ENCODE measurements at regions not wholly inside any gene's neighbourhood (a gene's known extent, or its start where the extent isn't known, plus 50 kb on each side); places are given as distances from the start of the nearest gene placed in this dataset.

- DNase-seq: no peak
Measured at GRCh38 chr2:66729416-66730330, 294.7 kb downstream of the MEIS1 start.

DNA sequence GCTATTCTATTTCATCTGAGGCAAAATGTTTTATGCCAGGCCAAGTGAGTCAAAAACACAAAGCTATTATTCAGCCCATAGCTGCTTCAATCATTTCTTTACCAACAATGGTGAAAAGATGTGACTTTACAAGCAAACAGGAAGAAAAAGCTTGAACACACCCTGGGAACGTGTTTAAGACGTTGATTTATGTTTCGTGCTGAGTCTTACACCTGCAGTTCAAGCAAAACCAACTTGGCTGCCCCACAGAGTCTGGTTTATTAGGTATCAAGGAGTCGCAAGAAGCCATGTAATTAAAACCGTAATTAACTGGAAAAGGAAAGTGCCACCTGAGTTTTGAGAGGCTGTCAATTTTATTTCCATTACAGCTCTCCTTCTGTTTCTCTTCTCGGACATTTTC lies 295.5 kb downstream of the MEIS1 start:
- no peak for DNase-seq

DNA sequence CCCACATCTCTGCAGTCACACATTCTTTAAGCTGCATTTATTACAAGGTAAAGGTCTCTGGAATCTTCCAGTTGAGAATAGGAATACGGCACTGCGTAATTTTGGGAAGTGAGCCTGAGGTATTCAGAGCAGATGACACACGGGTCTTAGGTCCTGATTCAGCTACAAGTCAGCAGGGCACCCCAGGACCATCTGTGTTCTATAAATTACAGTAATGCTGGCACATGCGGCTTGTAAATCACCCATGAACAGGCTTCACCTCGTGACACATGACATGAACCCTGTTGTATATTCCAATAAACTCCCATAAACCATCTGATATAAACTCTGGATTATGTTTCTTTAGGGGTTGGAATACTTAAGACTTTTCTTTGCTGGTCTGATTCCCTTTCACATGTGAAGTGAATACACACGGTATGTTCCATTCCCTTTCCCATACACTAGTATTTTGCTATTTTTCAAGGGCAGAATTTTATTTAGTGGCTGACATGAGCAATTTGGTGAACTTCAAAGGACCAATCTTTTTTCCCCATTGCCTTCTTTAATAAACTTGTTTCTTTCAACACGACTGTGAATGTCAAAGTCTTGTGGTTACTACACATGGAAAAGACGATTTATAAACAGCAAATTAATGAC lies 298.6 kb downstream of the MEIS1 start:
- DNase-seq: no peak

DNA sequence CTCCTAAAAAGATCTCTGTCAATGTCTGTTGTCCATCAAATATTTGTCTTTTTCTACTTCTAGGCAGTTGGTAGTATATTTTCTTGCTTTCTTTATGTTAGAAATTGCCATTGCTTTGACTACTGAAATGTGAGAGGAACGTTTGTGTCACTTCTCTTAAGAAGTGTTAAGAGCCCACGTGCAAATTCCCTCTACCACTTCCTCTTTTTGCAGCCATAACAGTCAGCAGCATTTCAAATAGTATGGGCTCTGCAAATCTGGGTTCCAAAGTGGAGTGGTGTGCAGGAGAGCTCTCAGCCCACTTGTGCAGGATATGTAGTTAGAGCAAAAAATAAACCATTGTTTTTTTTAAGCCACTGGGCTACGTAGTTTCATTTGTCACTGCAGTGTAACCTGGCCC lies 314.0 kb downstream of the MEIS1 start:
- no peak for DNase-seq

GRCh38 chr2:66749566-66749965 lies 314.6 kb downstream of the MEIS1 start:
- no peak for DNase-seq

- no peak for DNase-seq
Measured at GRCh38 chr2:66753257-66753656, 318.3 kb downstream of the MEIS1 start.

DNA sequence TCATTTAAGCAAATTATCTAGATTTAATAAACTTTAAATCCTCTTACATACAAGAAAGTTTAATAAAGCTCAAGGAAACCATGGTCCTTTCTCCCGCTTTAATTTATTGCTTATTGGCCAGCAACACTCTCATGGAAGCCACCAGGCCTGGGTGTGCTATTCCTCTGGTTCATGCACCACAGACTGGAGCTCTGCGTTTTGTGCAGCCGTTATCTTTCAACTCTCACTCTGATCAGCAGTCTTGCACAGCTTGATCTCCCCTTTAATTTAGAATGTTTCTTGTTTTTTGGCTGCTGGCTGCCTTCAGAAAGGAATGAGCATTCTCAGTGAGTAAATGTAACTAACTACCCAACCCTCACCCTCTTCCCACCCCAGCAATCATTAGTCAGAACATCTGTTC lies 318.7 kb downstream of the MEIS1 start:
- DNase-seq: no peak

DNA sequence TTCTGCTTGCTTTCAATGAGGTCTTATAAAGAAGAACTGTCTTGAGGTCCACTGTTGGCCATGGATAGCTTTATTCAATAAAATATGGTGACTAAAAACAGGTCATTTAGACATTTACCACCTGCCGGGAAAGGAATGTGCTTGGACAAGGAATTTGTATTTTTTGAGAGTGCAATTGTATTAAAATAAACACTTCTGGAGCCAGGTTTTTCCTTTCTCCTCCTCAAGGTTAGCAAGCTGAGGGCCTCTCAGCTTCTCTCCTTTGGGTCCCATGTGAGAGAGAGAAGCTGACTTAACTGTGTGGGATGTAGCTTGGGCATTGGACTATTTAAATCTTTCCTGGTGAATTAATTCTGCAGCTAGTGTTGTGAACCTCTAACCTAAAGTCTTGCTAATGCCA lies 321.0 kb downstream of the MEIS1 start:
- DNase-seq: no peak

DNA sequence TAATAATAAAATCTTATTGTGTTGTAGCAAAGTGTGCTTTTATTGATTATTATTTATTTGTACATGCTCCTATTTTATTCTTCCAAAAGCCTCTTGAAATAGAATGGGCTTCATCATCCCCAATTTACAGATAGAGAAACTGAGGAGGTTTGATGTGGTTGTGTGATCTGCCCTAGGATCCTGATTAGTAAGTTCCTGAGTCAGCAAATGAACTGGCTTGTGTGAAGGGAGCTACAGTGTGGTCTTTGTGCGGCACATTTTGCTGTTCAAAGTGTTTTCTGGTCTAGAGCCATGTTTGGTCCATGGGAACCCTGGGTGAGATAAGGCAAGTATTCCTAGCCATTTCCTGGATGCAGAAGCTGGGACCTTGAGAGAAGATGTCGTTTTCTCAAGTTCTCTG lies 326.9 kb downstream of the MEIS1 start:
- no peak for DNase-seq

GRCh38 chr2:66762761-66763160 lies 327.8 kb downstream of the MEIS1 start:
- DNase-seq: no peak

DNA sequence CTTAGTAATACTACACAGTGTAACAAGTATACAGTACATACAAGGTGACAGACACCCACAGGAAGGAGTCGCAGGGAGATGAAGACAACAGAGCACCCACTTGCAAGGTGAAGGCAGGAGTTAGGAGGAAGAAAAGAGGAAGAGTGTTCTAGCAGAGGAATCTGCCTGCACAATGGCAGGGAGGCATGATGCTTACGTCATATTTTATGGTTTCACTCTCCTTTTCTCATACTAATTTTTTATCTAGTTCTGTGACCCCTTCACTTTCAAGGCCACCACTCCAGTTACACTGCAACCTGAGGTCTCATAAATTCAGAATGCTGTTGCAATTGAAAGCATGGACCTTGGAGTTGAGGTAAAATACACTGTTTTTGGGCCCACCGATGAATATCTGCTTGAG lies 331.7 kb downstream of the MEIS1 start:
- DNase-seq: no peak

- DNase-seq: no peak
Measured at GRCh38 chr2:66771359-66771976, 336.5 kb downstream of the MEIS1 start.

DNA sequence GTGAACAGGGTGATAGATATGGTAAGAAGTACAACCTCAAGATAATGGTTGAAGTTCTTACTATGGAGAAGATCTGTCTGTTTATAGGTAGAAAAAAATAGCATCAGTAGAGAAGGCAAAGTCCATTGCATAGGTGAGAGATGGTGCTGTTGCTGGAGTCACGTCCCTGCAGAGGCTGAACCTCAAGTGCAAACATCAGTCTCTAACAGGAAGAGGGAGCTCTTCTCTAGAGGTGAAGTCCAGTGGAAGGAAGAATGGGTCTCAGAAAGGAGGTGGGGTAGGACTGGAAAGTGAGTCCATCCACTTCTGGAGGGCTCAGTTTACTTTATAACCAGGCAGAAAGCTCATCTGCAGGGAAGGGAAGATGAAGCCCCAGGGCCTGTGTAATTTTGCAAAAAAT lies 337.7 kb downstream of the MEIS1 start:
- DNase-seq: peak; percentile 13

DNA sequence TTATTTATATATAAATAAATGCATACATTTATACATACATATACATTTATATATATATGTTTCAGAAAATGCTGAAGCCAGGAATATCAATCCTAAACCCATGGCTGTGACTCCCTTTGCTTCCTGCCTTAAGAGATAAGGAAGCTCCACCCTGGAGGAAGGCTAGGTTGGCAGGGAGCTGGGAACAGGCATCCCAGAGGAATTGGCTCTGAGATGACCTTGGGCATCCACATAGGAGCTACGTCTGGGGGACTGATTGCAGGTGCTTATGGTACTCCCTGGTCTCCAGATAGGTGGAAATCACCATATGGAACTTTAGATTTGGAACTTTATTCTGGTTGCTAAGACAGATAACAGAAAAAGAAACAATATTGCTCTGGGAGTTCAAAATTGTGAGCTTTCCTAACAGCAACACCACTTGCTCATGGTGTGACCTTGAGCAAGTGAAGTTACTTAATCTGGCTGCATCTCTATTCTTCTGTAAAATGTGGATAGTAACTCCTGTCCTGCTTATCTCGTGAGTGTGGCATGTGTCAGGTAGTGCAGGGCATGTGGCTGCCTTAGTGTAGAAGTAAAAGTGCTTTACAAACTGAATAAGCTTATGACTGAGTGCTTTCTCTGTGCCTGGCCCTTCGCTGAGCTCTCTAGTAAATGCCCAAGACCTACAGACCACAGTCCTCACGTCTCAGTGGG lies 341.0 kb downstream of the MEIS1 start:
- DNase-seq: no peak

GRCh38 chr2:66781804-66782203 lies 346.9 kb downstream of the MEIS1 start:
- no peak for DNase-seq

DNA sequence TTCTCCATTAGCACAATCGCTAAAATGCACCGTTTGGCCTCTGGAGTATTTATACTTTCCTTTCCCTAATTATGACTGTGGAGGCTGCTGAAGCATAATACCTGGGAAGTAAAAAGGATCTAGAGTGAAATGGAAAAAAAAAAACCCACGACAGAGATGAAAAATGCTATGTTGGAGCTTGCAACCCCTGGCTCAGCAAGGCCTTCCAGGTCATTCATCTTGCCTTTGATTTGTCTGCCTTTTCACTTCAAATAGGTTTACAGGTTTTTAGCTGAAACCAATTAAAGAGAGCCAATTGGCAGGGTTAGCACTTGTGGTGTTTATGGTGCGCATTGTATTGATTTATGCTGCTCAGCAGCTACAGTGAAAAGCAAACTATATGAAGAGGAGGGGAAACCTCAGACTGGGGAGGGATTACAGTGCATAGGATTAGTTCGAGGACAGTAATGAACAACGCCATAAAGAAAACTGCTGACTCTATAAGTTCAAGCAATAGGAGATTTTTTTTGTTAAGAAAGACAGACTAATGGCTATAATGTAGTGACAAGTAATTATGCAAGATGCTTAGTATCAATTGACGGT lies 347.9 kb downstream of the MEIS1 start:
- DNase-seq: peak; percentile 33

DNA sequence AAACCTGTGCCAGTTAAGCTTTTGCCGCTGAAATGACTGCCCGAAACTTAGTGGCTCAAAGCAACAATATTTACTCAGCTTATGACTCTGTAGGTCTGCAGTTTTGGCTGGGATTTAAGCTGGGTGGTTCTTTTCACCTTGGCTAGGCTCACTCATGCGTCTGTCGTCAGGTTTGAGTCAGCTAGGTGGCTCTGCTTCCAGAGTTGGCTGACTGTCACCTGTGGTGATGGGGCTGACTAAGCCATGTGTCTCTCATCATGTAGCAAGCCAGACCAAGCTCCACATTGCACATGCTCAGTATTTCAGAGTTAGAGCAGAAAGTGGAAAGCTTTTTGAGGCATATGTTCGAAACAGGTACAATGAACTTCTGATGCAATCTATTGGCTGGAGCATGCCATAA lies 354.8 kb downstream of the MEIS1 start:
- DNase-seq: no peak

DNA sequence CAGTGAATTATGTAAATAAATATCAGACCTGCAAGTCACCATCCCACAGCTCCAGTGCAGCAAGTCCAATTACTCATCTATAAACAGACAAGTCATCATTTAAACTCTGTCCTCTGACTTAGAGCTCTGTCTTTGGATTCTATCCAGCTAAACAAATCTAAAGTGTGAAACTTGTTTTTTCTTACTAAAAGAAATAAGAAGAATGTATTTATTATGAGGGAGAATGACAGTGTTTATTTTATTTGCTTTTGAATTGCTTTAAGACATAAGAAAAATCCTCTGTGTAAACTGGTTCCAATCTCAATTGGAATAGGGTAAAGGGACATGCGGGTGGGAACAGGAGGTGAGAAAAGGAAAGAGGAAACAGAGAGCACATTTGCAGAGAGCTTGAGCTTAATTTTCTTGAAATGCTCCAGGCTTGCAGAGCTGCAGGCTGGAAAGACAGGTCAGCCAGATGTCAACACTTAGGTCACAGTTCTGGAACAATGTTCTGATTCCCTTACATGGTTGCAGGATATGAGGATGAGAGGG lies 355.8 kb downstream of the MEIS1 start:
- DNase-seq: no peak

DNA sequence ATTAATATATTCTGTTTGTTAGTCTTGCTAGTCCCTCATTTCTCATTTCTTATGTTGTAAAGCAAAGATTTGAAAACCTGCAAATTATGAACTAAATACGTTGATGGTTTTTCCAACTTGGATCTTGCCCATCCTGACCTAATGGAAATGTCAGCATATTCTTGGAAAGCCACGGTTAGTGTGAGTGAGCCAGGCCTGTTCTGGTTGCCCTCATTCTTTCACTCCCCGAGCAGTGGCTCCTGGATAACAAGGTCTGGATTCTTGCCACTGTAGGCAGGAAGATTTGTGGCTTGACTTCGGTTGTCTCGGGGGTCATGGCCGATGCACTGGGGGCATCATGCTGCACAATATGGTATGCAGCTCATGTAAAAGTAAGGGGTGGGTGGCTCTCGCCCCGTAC lies 359.1 kb downstream of the MEIS1 start:
- DNase-seq: no peak

DNA sequence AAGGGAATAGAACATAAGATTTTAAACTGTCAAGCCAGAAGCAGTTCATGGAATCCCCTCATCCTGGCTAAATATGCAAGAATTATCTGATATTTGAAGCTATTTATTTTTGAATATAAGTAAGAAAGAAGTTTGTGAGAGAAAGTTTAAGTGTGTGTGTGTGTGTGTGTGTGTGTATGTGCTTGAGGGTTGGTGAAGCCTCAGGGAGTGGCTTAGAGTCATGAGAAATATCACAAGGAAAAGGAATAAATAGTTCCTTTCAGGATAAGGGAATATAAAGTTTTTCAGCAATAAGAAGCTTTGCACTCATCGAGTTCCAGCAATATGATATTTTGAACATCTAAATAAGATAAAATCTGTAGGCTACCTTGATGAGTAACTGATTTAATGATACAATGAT lies 359.6 kb downstream of the MEIS1 start:
- no peak for DNase-seq

DNA sequence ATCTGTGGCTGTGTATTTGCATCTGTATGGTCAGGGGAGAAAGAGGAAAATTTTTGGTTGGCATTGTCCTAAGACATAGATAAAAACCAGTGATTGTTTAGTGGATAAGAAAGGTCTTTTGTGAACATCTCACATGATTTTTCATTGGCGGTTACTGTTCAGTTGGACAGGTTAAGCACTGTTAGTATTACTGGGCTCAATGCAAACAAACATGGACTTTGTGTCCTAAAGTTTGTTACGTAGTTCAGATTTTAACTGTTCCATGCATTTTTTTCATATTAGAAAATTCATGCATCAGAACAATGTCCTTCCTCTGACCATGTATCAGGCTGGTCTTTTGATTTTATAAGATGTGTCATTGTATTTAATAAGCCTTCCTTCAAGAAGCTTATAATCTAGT lies 368.0 kb downstream of the MEIS1 start:
- no peak for DNase-seq

- no peak for DNase-seq
Measured at GRCh38 chr2:66803726-66804125, 368.8 kb downstream of the MEIS1 start.

Measured in DMS153 (cell line).